Ovary (tissue), 3 donors: ENCODE measurements at regions not wholly inside any gene's neighbourhood (a gene's known extent, or its start where the extent isn't known, plus 50 kb on each side); places are given as distances from the start of the nearest gene placed in this dataset.

Experiments
- CTCF ChIP-seq, 3 donors: fragments of 450-650 bp in 2 of 3; fragments of 200-600 bp in 1 of 3; IDR thresholded peaks; one replicate each; pipeline versions ENCODE4 v1.5.1 to v1.8.0; 2016 to 2022; ENCODE audit warnings: antibody characterized with exemption in 3 of 3, mild to moderate bottlenecking in 1 of 3
- EP300 ChIP-seq: sonication (generic); formaldehyde crosslinking; IDR thresholded peaks from one replicate; pipeline ENCODE4 v1.6.1; 2017; ENCODE audit warnings: antibody characterized with exemption
- POLR2A ChIP-seq: fragments of 450-650 bp; IDR thresholded peaks from one replicate; pipeline ENCODE4 v1.6.1; 2017; ENCODE audit warnings: antibody characterized with exemption, mild to moderate bottlenecking, moderate library complexity
- donor health status: DM: no; HTN: no; CAD: no.

- TF ChIP-seq POLR2A (no peak), CTCF (IDR thresholded peaks at IDR 0.05) (no peak), EP300 (no peak)
Measured at GRCh38 chr13:22877421-22877820, 303.4 kb upstream of the SGCG start.
